ENCODE measurements at regions not wholly inside any gene's neighbourhood (a gene's known extent, or its start where the extent isn't known, plus 50 kb on each side); places are given as distances from the start of the nearest gene placed in this dataset.

DNA sequence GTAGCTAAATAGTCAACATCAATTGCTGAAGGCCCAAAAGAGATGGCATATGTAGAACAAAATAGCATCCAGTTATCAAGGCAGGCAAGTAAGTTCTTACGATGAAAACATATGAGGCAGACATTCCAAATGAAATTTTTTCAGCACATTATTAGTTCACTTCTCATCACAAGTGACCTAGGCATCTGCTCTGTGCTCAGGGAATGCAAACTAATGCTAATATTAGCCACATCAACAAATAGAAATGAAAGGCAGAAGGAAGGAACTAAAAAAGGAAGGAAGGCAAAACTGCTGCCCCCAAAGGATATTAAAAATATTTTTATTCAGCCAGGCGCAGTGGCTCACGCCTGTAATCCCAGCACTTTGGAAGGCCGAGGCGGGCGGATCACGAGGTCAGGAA is 51.2 kb upstream of the ROCK1 start:
- H3K27ac Mint-ChIP-seq, result no peak overlapping the region
- H3K9me3 Mint-ChIP-seq, result no peaks in the 10 kb centered on the region
- H3K4me3 Mint-ChIP-seq, result no peak overlapping the region
- H3K27me3 Mint-ChIP-seq, result peaks cover 18% of the 10 kb centered on the region
- no peak for ATAC-seq
- H3K36me3 Mint-ChIP-seq, result no peaks in the 10 kb centered on the region
- no peaks in the 10 kb centered on the region for H3K4me1 Mint-ChIP-seq

DNA sequence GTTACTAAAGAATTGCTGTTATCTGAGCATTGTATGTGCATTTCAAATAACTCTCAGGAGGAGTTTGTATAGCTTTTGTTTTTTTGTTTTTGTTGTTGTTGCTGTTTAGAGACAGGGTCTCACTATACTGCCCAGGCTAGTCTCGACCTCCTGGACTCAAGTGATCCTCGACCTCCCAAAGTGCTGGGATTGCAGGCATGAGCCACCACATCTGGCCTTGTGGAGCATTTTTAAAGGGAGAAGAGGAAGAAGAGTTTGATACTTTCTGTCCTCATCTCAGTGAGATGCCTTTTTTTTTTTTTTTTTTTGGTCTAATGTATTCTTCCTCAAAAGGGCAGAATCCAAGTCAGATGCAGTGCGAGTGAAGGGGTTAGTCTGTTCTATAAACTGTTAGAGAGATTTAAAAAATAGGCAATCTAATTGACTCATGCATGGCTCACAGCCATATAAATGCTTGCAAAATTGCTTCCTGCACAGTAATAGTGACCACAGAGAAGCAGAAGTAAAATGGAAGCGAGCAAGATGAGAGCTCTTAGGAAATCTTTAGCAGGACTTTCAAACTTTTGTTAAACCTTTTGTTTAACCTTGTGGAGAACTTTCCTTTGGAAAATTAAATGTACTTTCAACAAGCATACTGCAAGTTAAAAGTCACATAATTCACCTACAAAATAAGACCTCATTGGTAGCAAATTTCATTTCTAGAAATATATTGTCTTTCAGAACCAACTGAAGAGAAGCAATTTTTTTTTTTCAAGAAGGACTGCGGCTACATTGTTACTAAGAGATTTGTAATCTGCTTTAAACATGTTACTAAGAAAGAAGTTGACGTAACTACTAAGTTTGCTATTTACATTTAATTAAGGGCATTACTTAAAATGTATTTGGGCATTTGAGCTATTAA is 52.3 kb upstream of the ROCK1 start:
- Mint-ChIP-seq H3K27me3 (peaks cover 18% of the 10 kb centered on the region), H3K9me3 (no peaks in the 10 kb centered on the region), H3K4me3 (no peak overlapping the region), H3K36me3 (no peaks in the 10 kb centered on the region), H3K4me1 (no peaks in the 10 kb centered on the region), H3K27ac (no peak overlapping the region)
- ATAC-seq, result no peak

DNA sequence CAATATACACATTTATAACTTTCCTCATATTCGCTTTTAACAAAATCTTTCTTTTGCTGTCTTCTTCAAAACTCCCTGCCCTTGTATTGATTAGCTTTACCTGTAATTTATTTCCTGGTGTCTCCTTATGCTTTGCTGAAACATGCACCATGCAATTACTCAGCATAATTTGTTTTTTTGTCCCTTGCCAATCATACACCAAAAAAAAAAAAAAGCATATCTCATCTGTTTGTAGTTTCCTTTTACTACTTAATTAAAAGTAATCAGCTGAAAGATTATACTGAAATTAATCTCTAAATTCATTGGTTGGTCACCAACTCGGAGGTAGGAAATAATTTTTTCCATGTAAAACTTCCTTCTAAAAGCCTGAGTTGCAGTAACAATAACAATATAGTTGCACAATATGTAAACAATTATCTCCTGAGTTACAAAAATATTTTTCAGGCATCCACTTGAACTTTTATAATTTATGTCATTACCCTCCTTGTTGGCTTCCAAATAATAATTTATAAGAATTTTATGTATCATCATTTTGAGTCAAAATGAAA is 53.0 kb upstream of the ROCK1 start:
- Mint-ChIP-seq H3K27ac (no peak overlapping the region), H3K4me1 (no peaks in the 10 kb centered on the region)

DNA sequence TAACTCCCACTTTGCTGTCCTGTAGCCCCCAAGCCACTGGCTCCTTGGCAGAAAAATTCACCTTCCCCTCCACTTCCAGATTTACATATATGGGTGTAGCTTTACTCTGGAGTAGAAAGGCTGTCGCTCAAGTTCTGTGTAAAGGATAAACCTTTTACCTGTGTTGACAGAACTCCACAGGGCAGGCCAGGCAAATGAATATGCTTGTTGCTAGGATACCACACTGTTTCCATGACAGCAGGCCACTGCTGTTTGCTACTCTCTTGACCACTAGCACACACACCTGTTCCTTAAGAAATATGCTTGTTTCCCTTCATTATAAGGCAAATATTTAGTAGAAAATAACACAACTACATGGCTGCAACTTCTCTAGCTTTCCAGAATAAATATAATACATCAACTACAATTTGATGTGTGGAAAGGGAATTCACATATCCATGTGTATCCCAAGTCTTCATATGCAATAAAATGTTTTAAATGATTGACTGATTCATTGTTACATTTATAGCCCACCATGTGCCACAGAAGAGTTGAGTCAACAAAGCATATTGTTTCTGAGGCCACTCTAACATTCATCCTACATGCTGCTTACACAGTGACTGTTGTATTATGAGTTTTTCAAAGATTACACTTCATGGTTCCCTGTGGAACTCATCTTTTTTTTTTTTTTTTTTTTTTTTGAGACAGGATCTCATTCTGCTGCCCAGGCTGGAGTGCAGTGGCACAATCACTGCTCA is 56.2 kb upstream of the ROCK1 start:
- Mint-ChIP-seq H3K36me3 (no peaks in the 10 kb centered on the region), H3K9me3 (no peaks in the 10 kb centered on the region), H3K27ac (no peak overlapping the region), H3K27me3 (peaks cover 3% of the 10 kb centered on the region), H3K4me1 (no peaks in the 10 kb centered on the region), H3K4me3 (no peak overlapping the region)
- ATAC-seq, result no peak

More for the DNA sequence above, 53.0 kb upstream of the ROCK1 start:
- no peak overlapping the region for H3K4me3 Mint-ChIP-seq
- no peak for ATAC-seq
- no peaks in the 10 kb centered on the region for H3K9me3 Mint-ChIP-seq
- H3K27me3 Mint-ChIP-seq, result peaks cover 18% of the 10 kb centered on the region
- H3K36me3 Mint-ChIP-seq, result no peaks in the 10 kb centered on the region

DNA sequence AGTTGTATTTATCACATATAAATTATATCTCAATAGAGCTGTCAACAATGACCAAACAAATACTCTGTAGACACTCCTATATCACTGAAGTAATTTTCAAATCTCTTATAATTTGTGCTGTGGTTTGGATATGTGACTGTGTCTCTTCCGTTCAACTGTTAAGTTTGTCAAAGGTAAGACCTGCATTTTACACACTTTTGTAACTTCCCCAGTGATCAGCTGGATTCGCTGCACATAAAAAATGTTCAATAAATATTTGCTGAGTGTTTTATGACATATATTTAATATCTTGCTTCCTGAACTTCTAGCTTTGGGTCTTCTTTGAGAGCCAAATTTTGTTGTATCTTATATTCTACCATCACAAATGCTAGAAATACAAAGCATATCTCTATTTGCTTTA is 57.3 kb upstream of the ROCK1 start:
- Mint-ChIP-seq H3K4me1 (no peaks in the 10 kb centered on the region), H3K4me3 (no peak overlapping the region), H3K27me3 (no peaks in the 10 kb centered on the region), H3K9me3 (no peaks in the 10 kb centered on the region), H3K27ac (no peak overlapping the region), H3K36me3 (no peaks in the 10 kb centered on the region)
- ATAC-seq, result no peak

DNA sequence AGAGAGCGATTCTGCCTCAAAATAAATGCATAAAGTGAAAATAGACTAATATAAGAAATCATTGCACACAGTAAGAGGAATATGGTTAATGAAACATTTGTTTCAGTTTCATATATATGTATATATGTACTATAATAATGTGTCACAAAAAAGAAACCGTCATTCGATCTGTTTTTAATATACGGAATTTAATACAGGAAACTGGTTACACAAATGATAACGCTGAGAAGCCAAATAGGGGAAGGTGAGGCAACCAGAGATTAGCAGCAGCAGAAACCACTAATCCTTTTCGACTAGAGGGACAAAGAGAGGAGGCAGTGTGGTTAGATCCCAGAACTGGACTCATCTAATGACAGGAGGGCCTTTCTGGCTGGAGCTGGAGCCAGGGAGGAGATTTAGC is 64.2 kb upstream of the GREB1L start:
- no peak overlapping the region for H3K4me3 Mint-ChIP-seq
- H3K9me3 Mint-ChIP-seq, result no peaks in the 10 kb centered on the region
- no peaks in the 10 kb centered on the region for H3K36me3 Mint-ChIP-seq
- no peaks in the 10 kb centered on the region for H3K27me3 Mint-ChIP-seq
- ATAC-seq, result no peak
- H3K4me1 Mint-ChIP-seq, result peaks cover 7% of the 10 kb centered on the region
- no peak overlapping the region for H3K27ac Mint-ChIP-seq

DNA sequence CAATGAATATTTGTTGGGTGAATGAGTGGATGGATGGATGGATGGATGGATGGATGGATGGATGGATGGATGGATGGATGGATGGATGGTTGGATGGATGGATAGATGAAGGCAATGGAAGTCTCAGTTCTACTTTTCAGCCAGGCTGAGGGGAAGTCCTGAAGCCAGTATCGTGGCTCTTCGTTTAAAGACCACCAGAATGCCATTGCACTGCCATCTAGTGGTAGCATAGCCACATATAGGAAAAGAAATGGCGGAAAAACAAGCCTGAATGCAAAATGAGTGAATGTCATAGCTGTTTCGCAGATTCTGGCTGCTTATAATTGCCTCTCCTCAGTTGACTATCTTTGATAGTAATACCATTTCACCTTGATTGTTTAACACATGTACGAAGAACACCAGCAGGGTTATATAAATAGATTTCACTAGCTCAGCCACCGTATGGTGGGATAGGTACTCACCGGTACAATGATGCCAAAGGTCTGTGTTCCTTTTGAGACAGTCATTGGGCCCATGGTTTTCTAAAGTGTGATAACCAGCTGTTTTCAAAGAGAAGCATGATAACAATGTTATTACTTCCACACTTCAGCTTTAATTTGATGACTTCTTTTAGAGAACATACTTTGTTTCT is 62.3 kb upstream of the GREB1L start:
- Mint-ChIP-seq H3K4me1 (peaks cover 7% of the 10 kb centered on the region), H3K27ac (no peak overlapping the region), H3K4me3 (no peak overlapping the region), H3K36me3 (no peaks in the 10 kb centered on the region), H3K27me3 (no peaks in the 10 kb centered on the region), H3K9me3 (no peaks in the 10 kb centered on the region)
- peak; percentile 67 for ATAC-seq

DNA sequence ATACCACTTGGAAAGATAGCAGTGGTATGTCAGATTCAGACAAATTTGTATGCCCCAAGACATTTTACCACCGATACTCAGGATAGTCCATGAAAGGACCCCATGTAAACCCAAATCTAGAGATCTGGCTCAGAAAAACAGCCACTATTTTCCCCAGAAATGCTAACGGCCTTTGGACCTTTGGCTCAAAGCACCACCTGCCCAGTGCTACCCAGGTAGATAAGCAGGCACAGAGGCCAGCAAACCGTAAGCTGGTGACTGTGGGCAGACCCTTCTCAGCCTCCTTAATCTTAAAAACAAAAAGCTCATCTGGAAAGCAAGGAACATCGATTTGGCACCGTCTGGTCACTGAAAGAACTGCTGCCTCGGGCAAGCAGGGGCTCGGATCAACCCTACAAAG is 61.4 kb upstream of the GREB1L start:
- no peaks in the 10 kb centered on the region for H3K36me3 Mint-ChIP-seq
- H3K4me3 Mint-ChIP-seq, result no peak overlapping the region
- H3K4me1 Mint-ChIP-seq, result peaks cover 7% of the 10 kb centered on the region
- no peaks in the 10 kb centered on the region for H3K27me3 Mint-ChIP-seq
- H3K9me3 Mint-ChIP-seq, result no peaks in the 10 kb centered on the region
- no peak for ATAC-seq
- H3K27ac Mint-ChIP-seq, result no peak overlapping the region

DNA sequence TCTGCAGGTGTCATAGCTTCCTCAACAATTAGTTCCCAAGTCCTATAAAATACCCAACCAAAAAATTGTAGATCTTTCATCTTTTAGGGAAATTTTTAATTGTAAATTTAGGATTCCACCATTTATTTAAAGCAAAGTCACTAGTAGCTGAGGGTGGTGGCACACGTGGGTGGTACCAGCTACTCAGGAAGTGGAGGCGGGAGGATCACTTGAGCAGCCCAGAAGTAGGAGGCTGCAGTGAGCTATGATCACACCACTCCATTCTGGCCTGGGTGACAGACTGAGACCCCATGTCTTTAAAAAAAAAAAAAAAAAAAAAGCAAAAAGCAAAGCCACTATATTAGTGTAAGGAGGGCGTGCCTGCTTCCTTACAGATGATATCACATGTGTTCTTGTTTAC is 60.3 kb upstream of the GREB1L start:
- H3K4me1 Mint-ChIP-seq, result peaks cover 7% of the 10 kb centered on the region

DNA sequence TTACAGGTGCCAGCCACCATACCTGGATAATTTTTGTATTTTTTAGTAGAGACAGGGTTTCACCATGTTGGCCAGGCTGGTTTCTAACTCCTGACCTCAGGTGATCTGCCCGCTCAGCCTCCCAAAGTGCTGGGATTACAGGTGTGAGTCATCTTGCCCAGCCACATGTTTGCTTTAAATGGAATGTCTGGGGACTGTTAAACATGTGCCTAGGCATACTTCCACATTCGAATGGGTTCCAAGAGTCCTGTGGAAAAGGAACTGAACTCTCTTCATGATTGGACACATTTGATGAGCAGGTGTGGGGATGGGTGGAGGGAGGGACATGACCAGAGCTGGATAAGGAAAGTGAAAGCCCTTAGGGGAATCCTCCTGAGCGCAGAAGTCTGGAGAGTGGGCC is 58.4 kb upstream of the GREB1L start:
- Mint-ChIP-seq H3K27me3 (no peaks in the 10 kb centered on the region), H3K27ac (no peak overlapping the region), H3K4me3 (no peak overlapping the region), H3K36me3 (no peaks in the 10 kb centered on the region), H3K4me1 (peaks cover 7% of the 10 kb centered on the region), H3K9me3 (no peaks in the 10 kb centered on the region)
- no peak for ATAC-seq

More for the DNA sequence above, 60.3 kb upstream of the GREB1L start:
- ATAC-seq, result no peak
- Mint-ChIP-seq H3K27ac (no peak overlapping the region), H3K9me3 (no peaks in the 10 kb centered on the region), H3K4me3 (no peak overlapping the region), H3K36me3 (no peaks in the 10 kb centered on the region), H3K27me3 (no peaks in the 10 kb centered on the region)

DNA sequence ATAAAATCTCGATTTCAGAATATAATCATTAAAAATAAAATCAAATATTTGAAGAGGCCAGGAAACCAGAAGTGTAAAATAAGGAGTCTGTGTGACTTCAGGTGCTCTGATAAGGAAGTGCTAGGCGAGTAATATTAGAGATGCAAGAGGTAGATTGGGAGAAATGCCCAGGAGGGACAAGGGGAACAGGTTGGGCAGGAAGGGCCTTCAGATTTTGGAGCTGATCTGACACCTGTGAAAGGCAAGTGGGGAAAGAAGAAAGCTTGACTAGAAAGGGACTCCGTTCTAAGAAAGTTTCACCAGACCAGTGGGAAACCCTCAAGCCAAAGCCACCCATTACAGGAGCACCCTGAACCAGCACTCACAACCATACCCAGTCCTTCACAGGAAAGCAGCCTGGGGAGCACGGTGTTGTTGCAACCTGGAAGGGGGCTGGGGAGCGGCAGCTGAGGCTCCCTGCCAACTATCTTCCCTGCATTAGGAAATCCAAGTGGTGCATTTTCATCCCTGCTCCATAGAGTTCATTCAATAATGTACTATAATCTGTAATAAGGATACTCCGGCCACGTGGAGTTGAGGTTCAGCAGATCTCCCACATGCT is 57.5 kb upstream of the GREB1L start:
- H3K27me3 Mint-ChIP-seq, result no peaks in the 10 kb centered on the region
- no peaks in the 10 kb centered on the region for H3K9me3 Mint-ChIP-seq
- peaks cover 5% of the 10 kb centered on the region for H3K4me1 Mint-ChIP-seq
- no peak overlapping the region for H3K4me3 Mint-ChIP-seq
- ATAC-seq, result no peak
- no peaks in the 10 kb centered on the region for H3K36me3 Mint-ChIP-seq
- no peak overlapping the region for H3K27ac Mint-ChIP-seq

DNA sequence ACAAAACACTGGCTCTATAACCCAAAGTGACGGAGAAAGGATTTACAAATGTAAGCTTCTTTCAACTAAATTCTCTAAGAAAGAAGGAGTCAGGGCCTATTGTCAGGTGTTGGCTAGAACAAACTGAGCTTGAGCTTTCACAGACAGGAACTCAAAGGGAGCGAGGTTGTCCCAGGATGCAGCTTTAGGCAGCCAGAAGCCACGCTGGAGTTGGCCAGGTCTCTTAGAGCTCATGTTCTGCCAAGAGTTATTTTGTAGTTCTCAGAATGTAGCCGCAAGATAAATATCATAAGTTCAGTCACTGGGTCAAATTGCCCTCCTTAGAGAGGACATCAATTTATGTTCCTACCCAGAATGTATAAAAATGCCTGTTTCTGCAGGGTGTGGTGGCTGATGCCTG is 54.1 kb upstream of the GREB1L start:
- no peak overlapping the region for H3K27ac Mint-ChIP-seq
- H3K4me1 Mint-ChIP-seq, result no peaks in the 10 kb centered on the region
- H3K27me3 Mint-ChIP-seq, result peaks cover 23% of the 10 kb centered on the region
- no peaks in the 10 kb centered on the region for H3K9me3 Mint-ChIP-seq
- no peak overlapping the region for H3K4me3 Mint-ChIP-seq
- no peak for ATAC-seq
- no peaks in the 10 kb centered on the region for H3K36me3 Mint-ChIP-seq

DNA sequence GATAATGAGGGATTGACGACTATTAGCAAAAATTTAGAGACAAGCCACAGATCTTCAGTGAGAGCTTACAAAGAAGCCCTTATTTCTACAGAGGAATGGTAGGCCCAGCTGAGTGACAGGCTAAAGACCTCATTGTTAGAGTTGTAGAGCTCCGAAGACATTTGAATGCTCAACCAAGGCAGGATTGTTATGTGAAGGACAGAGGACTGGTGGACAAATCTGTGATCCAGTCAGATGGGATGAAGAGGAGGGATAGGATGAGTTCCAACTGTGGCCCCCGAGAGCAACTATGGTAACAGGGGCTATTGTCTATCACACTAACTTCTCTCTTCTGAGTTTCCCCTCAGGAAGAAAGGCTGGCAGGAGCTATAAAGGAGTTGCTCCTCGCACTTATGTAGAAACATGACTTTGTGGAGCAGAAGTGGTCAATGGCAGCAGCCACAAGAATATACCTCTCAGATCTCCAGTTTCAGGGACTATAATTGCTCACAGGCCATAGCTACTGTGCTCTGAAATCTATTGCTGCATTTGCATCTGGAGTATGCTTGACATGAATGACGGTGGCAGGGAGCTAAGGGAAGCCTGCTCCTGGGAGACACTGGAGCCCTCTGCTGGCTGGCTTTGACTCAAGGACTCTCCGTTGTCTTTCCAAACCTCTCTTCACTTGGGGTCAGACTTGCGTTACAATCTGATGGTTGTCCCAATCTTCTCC is 50.3 kb upstream of the GREB1L start:
- no peaks in the 10 kb centered on the region for H3K9me3 Mint-ChIP-seq
- peaks cover 35% of the 10 kb centered on the region for H3K27me3 Mint-ChIP-seq
- no peak for ATAC-seq
- no peaks in the 10 kb centered on the region for H3K36me3 Mint-ChIP-seq
- no peak overlapping the region for H3K4me3 Mint-ChIP-seq
- no peak overlapping the region for H3K27ac Mint-ChIP-seq
- no peaks in the 10 kb centered on the region for H3K4me1 Mint-ChIP-seq

Measured in stimulated activated memory B cell treated with anti-CD40 and anti-IgM and Interleukin-4, amounts not matched to agents 10 μg/mL and 1 μg/mL and 100 μg/mL, for 72 hours (primary cell).